Tibial nerve (tissue), 4 donors: ENCODE measurements at regions not wholly inside any gene's neighbourhood (a gene's known extent, or its start where the extent isn't known, plus 50 kb on each side); places are given as distances from the start of the nearest gene placed in this dataset.

Experiments used
- DNase-seq, 2 donors: peaks; one replicate each; pipeline ENCODE4 v3.0.0-alpha.2; 2019; ENCODE audit warnings: low spot score in 2 of 2
- H3K27ac ChIP-seq, 4 donors: fragments of 200-600 bp; sonication (generic) in 3 of 4; one replicate each; pipeline ENCODE4 v1.5.1; 2017 to 2019; ENCODE audit warnings: mild to moderate bottlenecking in 1 of 4
- H3K27me3 ChIP-seq, 2 donors: fragments of 200-600 bp; sonication (generic) in 1 of 2; one replicate each; pipeline versions ENCODE4 v1.5.1 to v1.6.0; 2017 to 2019
- H3K36me3 ChIP-seq, 3 donors: fragments of 200-600 bp; sonication (generic); one replicate each; pipeline ENCODE4 v1.5.1; 2018 to 2019
- H3K4me1 ChIP-seq, 4 donors: fragments of 200-600 bp; sonication (generic) in 3 of 4; one replicate each; pipeline ENCODE4 v1.5.1; 2017 to 2019
- H3K4me3 ChIP-seq, 4 donors: fragments of 200-600 bp; sonication (generic) in 3 of 4; one replicate each; pipeline ENCODE4 v1.5.1; 2017 to 2019; ENCODE audit warnings: mild to moderate bottlenecking in 1 of 4, moderate library complexity in 1 of 4
- H3K9me3 ChIP-seq, 4 donors: fragments of 200-600 bp; sonication (generic) in 3 of 4; one replicate each; pipeline ENCODE4 v1.5.1; 2017 to 2019
- EP300 ChIP-seq, 2 donors: sonication (generic); formaldehyde crosslinking; IDR thresholded peaks; one replicate each; pipeline ENCODE4 v1.6.1; 2017; ENCODE audit warnings: antibody characterized with exemption in 2 of 2, mild to moderate bottlenecking in 1 of 2
- POLR2A ChIP-seq, 2 donors: fragments of 450-650 bp; IDR thresholded peaks; one replicate each; pipeline ENCODE4 v1.6.1; 2017; ENCODE audit warnings: antibody characterized with exemption in 2 of 2, mild to moderate bottlenecking in 2 of 2, moderate library complexity in 2 of 2
- WGBS, 2 donors: methylation state at CpG; one replicate each; pipeline ENCODE4 v1.1.5; 2018; 5-methylcytosine and 5-hydroxymethylcytosine counted together
- TF ChIP-seq, protein P1 (sequence below), 5 experiments: fragments of 200-600 bp in 3 of 5; fragments of 450-650 bp in 2 of 5; sonication (generic) in 3 of 5; IDR thresholded peaks; one replicate each; pipeline ENCODE4 v1.5.1; 2016 to 2019; ENCODE audit warnings: antibody characterized with exemption in 5 of 5, mild to moderate bottlenecking in 3 of 5, moderate library complexity in 2 of 5

DNA sequence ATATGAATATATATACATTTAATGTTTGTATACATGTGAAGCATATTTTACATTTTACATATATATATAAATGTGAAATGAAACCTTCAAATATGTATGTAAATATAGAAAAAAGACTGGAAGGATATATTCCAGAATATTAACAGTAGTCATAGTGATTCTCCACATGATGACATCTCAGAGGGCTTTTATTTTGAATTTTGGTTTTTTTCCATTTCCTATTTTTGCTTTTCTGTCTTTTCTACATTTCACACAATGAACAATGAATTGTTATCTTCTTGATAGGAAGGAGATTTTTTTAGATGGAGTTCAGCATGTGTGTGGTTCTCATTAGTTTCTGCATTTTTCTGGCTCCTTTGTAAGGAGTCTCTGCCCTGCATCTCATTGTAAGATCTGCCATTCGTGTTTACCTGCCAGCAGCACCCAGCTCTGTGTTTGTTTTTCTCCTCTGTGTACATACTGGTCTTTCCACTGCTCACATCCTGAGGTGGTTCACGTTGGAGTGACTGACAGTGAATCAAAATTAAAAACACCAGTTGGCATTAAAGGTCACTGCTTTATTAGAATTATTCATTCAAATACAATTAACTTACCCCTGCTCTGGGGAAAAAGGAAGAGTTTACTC lies 425.3 kb upstream of the MDFIC2 start:
- no peak for DNase-seq
- 48% methylated on average over 2 of the region's 2 CpGs for WGBS, 2 donors
- H3K36me3 ChIP-seq = no peaks in the 10 kb centered on the region
- no peaks in the 10 kb centered on the region for H3K9me3 ChIP-seq
- no peak overlapping the region for H3K4me3 ChIP-seq
- peaks cover 0 to 4% (median 0%) of the 10 kb centered on the region in 4 donors for H3K4me1 ChIP-seq
- TF ChIP-seq POLR2A (IDR thresholded peaks at IDR 0.05) (no peak), EP300 (IDR thresholded peaks at IDR 0.05) (no peak)
- TF ChIP-seq, protein P1, sequence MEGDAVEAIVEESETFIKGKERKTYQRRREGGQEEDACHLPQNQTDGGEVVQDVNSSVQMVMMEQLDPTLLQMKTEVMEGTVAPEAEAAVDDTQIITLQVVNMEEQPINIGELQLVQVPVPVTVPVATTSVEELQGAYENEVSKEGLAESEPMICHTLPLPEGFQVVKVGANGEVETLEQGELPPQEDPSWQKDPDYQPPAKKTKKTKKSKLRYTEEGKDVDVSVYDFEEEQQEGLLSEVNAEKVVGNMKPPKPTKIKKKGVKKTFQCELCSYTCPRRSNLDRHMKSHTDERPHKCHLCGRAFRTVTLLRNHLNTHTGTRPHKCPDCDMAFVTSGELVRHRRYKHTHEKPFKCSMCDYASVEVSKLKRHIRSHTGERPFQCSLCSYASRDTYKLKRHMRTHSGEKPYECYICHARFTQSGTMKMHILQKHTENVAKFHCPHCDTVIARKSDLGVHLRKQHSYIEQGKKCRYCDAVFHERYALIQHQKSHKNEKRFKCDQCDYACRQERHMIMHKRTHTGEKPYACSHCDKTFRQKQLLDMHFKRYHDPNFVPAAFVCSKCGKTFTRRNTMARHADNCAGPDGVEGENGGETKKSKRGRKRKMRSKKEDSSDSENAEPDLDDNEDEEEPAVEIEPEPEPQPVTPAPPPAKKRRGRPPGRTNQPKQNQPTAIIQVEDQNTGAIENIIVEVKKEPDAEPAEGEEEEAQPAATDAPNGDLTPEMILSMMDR (IDR thresholded peaks at IDR 0.05) = no peak
- no peak overlapping the region for H3K27ac ChIP-seq
- no peaks in the 10 kb centered on the region for H3K27me3 ChIP-seq

DNA sequence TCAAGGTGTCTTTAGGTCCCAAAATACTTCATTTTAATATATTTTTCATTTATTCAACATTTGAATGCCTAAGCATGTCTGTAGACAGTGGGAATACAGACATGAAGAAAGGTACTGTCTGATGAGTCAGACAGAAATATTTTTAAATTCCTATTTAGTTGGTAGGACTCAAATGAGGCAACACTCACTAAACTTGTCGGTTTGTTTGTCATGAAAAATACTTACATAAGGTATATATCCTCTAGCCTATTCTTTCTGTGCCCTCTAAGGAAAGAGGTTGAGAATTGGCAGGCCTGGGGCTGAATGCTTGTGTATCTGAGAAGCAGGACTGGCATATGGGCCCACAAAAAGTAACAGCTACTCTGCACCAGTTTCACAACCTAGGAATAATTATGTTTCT lies 423.6 kb upstream of the MDFIC2 start:
- WGBS, 2 donors = 88 to 97% methylated on average over 1 of the region's 1 CpG
- H3K4me1 ChIP-seq = no peaks in the 10 kb centered on the region
- TF ChIP-seq, protein P1 (IDR thresholded peaks at IDR 0.05) = no peak
- TF ChIP-seq EP300 (IDR thresholded peaks at IDR 0.05) (no peak), POLR2A (IDR thresholded peaks at IDR 0.05) (no peak)

DNA sequence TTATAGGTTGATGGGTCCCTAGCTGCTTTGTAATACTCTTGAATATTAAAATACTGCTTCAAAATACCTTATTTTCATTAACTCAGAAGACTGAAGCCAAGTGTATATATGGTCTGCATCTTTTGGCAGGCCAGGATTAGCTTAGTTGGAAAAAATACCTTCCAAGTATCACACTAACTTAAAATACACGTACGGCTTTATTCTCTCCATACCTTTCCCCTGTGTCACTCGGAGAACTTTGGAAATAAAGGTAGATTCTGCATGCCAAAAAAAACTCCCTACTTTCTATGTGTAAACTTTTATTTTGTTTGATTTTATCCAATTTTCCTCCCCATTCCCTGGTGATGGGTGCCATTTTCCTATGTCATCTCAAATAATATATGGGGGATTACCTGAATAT lies 422.3 kb upstream of the MDFIC2 start:
- WGBS, 2 donors = 97 to 99% methylated on average over 3 of the region's 3 CpGs
- Histone ChIP-seq H3K4me1 (no peaks in the 10 kb centered on the region), H3K36me3 (no peaks in the 10 kb centered on the region), H3K27me3 (no peaks in the 10 kb centered on the region), H3K27ac (no peak overlapping the region), H3K9me3 (no peaks in the 10 kb centered on the region), H3K4me3 (no peak overlapping the region)
- TF ChIP-seq EP300 (IDR thresholded peaks at IDR 0.05) (no peak), POLR2A (IDR thresholded peaks at IDR 0.05) (no peak)
- TF ChIP-seq, protein P1 (IDR thresholded peaks at IDR 0.05) = no peak
- DNase-seq = no peak

More for the DNA sequence above, 423.6 kb upstream of the MDFIC2 start:
- H3K4me3 ChIP-seq = no peak overlapping the region
- no peaks in the 10 kb centered on the region for H3K27me3 ChIP-seq
- no peak overlapping the region for H3K27ac ChIP-seq
- no peaks in the 10 kb centered on the region for H3K36me3 ChIP-seq
- no peak for DNase-seq
- no peaks in the 10 kb centered on the region for H3K9me3 ChIP-seq

DNA sequence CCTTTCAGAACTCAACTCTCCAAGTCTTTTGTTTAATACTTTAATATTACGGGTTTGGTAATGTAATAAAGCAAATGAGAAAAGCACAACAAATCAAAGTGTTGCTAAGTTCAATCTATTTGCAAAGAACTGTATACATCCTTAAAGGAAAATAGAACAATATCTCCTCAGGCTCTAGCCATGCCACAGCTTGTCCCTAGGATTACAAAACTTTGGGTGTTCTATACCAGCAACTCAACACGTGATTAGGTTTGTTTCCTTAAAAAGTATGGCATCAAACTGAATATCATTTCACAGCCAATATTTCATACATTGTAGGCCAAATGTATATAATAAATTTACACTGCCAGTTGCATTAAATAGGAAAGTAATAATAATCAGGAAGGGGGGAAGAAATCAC lies 418.6 kb upstream of the MDFIC2 start:
- Histone ChIP-seq H3K4me3 (no peak overlapping the region), H3K4me1 (no peaks in the 10 kb centered on the region), H3K27me3 (no peaks in the 10 kb centered on the region), H3K27ac (no peak overlapping the region), H3K9me3 (no peaks in the 10 kb centered on the region), H3K36me3 (no peaks in the 10 kb centered on the region)
- WGBS, 2 donors = 92 to 98% methylated on average over 2 of the region's 2 CpGs
- TF ChIP-seq POLR2A (IDR thresholded peaks at IDR 0.05) = no peak
- TF ChIP-seq EP300 (IDR thresholded peaks at IDR 0.05) = no peak
- TF ChIP-seq, protein P1 (IDR thresholded peaks at IDR 0.05) = no peak
- DNase-seq = no peak

DNA sequence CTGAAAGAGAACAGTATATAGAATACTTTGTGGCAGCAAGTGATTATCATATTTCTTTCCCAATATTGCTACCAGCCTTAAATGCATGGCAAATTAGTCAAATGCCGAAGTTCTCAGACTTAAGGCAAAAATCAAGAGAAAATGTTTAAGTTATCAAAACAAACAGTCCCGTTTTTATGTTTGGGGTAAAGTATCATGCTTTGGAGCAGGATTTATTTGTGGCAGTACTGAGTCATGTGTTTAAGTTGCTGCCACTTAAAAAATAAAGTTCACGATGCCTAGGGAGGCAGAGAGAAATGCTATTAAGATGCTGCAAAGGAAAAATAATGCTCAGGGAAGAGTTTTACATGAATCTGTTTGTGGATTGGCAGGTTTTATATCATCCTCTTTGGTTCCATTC lies 417.4 kb upstream of the MDFIC2 start:
- H3K27me3 ChIP-seq = no peaks in the 10 kb centered on the region
- H3K9me3 ChIP-seq = no peaks in the 10 kb centered on the region
- H3K27ac ChIP-seq = no peak overlapping the region
- no peaks in the 10 kb centered on the region for H3K36me3 ChIP-seq
- TF ChIP-seq POLR2A (IDR thresholded peaks at IDR 0.05) (no peak), EP300 (IDR thresholded peaks at IDR 0.05) (no peak)
- TF ChIP-seq, protein P1 (IDR thresholded peaks at IDR 0.05) = no peak
- H3K4me1 ChIP-seq = no peaks in the 10 kb centered on the region
- no peak for DNase-seq
- H3K4me3 ChIP-seq = no peak overlapping the region
- 68 to 75% methylated on average over 3 of the region's 3 CpGs for WGBS, 2 donors
